ENCODE measurements at regions not wholly inside any gene's neighbourhood (a gene's known extent, or its start where the extent isn't known, plus 50 kb on each side); places are given as distances from the start of the nearest gene placed in this dataset.

DNA sequence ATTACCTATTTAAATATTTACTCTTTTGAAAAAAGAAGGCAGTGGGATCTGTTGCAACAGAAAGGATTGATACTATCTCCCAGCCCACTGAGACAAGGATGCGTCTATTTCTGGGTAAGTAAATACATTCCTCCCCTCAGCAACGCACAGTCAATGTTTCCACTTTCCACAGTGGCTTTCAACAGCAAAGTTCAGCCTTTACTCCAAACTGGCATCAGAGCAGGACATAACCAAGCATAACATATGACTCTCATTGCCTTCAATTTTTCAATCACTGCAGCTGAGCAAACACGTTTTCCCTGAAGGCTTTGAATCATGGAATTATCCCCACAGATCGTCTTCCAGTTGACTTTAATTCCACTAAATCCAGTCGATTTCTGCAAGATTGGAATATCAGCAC is 160.3 kb upstream of the FRG1 start:
- TF ChIP-seq POLR2A (IDR thresholded peaks at IDR 0.05), result no peak
- TF ChIP-seq, protein P1, sequence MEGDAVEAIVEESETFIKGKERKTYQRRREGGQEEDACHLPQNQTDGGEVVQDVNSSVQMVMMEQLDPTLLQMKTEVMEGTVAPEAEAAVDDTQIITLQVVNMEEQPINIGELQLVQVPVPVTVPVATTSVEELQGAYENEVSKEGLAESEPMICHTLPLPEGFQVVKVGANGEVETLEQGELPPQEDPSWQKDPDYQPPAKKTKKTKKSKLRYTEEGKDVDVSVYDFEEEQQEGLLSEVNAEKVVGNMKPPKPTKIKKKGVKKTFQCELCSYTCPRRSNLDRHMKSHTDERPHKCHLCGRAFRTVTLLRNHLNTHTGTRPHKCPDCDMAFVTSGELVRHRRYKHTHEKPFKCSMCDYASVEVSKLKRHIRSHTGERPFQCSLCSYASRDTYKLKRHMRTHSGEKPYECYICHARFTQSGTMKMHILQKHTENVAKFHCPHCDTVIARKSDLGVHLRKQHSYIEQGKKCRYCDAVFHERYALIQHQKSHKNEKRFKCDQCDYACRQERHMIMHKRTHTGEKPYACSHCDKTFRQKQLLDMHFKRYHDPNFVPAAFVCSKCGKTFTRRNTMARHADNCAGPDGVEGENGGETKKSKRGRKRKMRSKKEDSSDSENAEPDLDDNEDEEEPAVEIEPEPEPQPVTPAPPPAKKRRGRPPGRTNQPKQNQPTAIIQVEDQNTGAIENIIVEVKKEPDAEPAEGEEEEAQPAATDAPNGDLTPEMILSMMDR (IDR thresholded peaks at IDR 0.05), result no peak
